Activated effector memory CD4-positive, alpha-beta T cell treated with Interleukin-2 at 50 U/mL for 16 hours (primary cell): ENCODE measurements at regions not wholly inside any gene's neighbourhood (a gene's known extent, or its start where the extent isn't known, plus 50 kb on each side); places are given as distances from the start of the nearest gene placed in this dataset.
"Not testable (repeated sequence)": the region's sequence is repeated elsewhere in the genome, so short reads cannot be mapped to it uniquely, and the experiment has no call there.

Experiments
- DNase-seq: peaks from one replicate; pipeline ENCODE4 v3.0.0-alpha.2; 2020

- DNase-seq, result not testable (repeated sequence)
These were observed 787.4 kb upstream of the ACO1 start for GRCh38 chr9:31597086-31597485.

GRCh38 chr9:31597977-31598376 is 786.5 kb upstream of the ACO1 start:
- no peak for DNase-seq

- DNase-seq, result no peak
These were observed 782.8 kb upstream of the ACO1 start for GRCh38 chr9:31601666-31602065.

- no peak for DNase-seq
These were observed 779.9 kb upstream of the ACO1 start for GRCh38 chr9:31604531-31604930.

- no peak for DNase-seq
These were observed 779.3 kb upstream of the ACO1 start for GRCh38 chr9:31605164-31605563.

GRCh38 chr9:31606678-31607077 is 777.8 kb upstream of the ACO1 start:
- DNase-seq, result no peak

GRCh38 chr9:31608416-31608815 is 776.0 kb upstream of the ACO1 start:
- no peak for DNase-seq

GRCh38 chr9:31608881-31609280 is 775.6 kb upstream of the ACO1 start:
- DNase-seq, result no peak

GRCh38 chr9:31612336-31613030 is 772.0 kb upstream of the ACO1 start:
- no peak for DNase-seq

GRCh38 chr9:31615966-31616365 is 768.5 kb upstream of the ACO1 start:
- no peak for DNase-seq

GRCh38 chr9:31623511-31623910 is 760.9 kb upstream of the ACO1 start:
- no peak for DNase-seq

- DNase-seq, result no peak
These were observed 755.2 kb upstream of the ACO1 start for GRCh38 chr9:31629292-31629691.

- no peak for DNase-seq
These were observed 747.2 kb upstream of the ACO1 start for GRCh38 chr9:31637265-31637664.

- no peak for DNase-seq
These were observed 746.6 kb upstream of the ACO1 start for GRCh38 chr9:31637861-31638260.

- DNase-seq, result no peak
These were observed 745.0 kb upstream of the ACO1 start for GRCh38 chr9:31639451-31639850.

GRCh38 chr9:31669311-31669710 is 715.1 kb upstream of the ACO1 start:
- no peak for DNase-seq

- no peak for DNase-seq
These were observed 713.4 kb upstream of the ACO1 start for GRCh38 chr9:31671011-31671410.

- no peak for DNase-seq
These were observed 710.2 kb upstream of the ACO1 start for GRCh38 chr9:31674264-31674663.

- no peak for DNase-seq
These were observed 707.0 kb upstream of the ACO1 start for GRCh38 chr9:31677415-31677814.

GRCh38 chr9:31677877-31678276 is 706.6 kb upstream of the ACO1 start:
- DNase-seq, result no peak

GRCh38 chr9:31683116-31683515 is 701.3 kb upstream of the ACO1 start:
- no peak for DNase-seq

- no peak for DNase-seq
These were observed 686.5 kb upstream of the ACO1 start for GRCh38 chr9:31697956-31698355.

- no peak for DNase-seq
These were observed 684.6 kb upstream of the ACO1 start for GRCh38 chr9:31699836-31700235.

- DNase-seq, result no peak
These were observed 684.0 kb upstream of the ACO1 start for GRCh38 chr9:31700252-31701045.

- no peak for DNase-seq
These were observed 681.5 kb upstream of the ACO1 start for GRCh38 chr9:31702957-31703356.
